GM23338 (cell line): ENCODE measurements at regions not wholly inside any gene's neighbourhood (a gene's known extent, or its start where the extent isn't known, plus 50 kb on each side); places are given as distances from the start of the nearest gene placed in this dataset.

Experiments used
- ATAC-seq: fragments of 200-7000 bp; cut with Tn5 transposase; 3 replicates; pipeline ENCODE4 v1.9.1; 2020
- DNase-seq: peaks from one replicate; pipeline ENCODE4 v3.0.0-alpha.2; 2015; ENCODE audit warnings: low spot score
- H2AFZ ChIP-seq: fragments of 200-600 bp; sonication (generic); 2 replicates; pipeline ENCODE4 v1.8.0; 2016; ENCODE audit warnings: antibody characterized with exemption, mild to moderate bottlenecking, moderate library complexity
- H3F3A ChIP-seq: fragments of 200-600 bp; sonication (generic); replicated peaks from 2 replicates; pipeline ENCODE4 v1.8.0; 2017; ENCODE audit warnings: antibody characterized with exemption, mixed run types, low read depth
- H3K27ac ChIP-seq: fragments of 200-600 bp; sonication (generic); 2 replicates; pipeline ENCODE4 v1.6.1; 2016; ENCODE audit warnings: low read depth
- H3K27me3 ChIP-seq: fragments of 200-600 bp; sonication (generic); 2 replicates; pipeline ENCODE4 v1.8.0; 2016; ENCODE audit warnings: mild to moderate bottlenecking, mixed run types, moderate library complexity; ENCODE audit not compliant: insufficient read depth
- H3K36me3 ChIP-seq: fragments of 200-600 bp; sonication (generic); 2 replicates; pipeline ENCODE4 v1.8.0; 2016; ENCODE audit warnings: mild to moderate bottlenecking; ENCODE audit not compliant: insufficient read depth
- H3K4me1 ChIP-seq: fragments of 200-600 bp; sonication (generic); 2 replicates; pipeline ENCODE4 v1.8.0; 2016; ENCODE audit warnings: mild to moderate bottlenecking, moderate library complexity; ENCODE audit not compliant: insufficient read depth
- H3K4me2 ChIP-seq: fragments of 200-600 bp; sonication (generic); 2 replicates; pipeline ENCODE4 v1.7.1; 2017; ENCODE audit warnings: mixed run types
- H3K4me3 ChIP-seq: fragments of 200-600 bp; sonication (generic); 2 replicates; pipeline ENCODE4 v1.6.1; 2016; ENCODE audit warnings: mixed run types
- H3K79me2 ChIP-seq: fragments of 200-600 bp; sonication (generic); replicated peaks from 2 replicates; pipeline ENCODE4 v1.8.0; 2017; ENCODE audit warnings: mild to moderate bottlenecking; ENCODE audit not compliant: insufficient read depth
- H3K9me2 ChIP-seq: fragments of 200-600 bp; sonication (generic); 2 replicates; pipeline ENCODE4 v1.8.0; 2017; ENCODE audit not compliant: insufficient read depth
- H4K20me1 ChIP-seq: fragments of 200-600 bp; sonication (generic); replicated peaks from 2 replicates; pipeline ENCODE4 v1.8.0; 2017; ENCODE audit warnings: mild to moderate bottlenecking; ENCODE audit not compliant: insufficient read depth
- H3K27ac Mint-ChIP-seq: 2 replicates; pipeline ENCODE4 v1.8.0; 2020; ENCODE audit warnings: inconsistent platforms, mild to moderate bottlenecking, moderate library complexity, mixed read lengths
- H3K27me3 Mint-ChIP-seq: 3 replicates; pipeline ENCODE4 v1.8.0; 2022; ENCODE audit warnings: low read depth, mild to moderate bottlenecking, moderate library complexity, mixed read lengths, inconsistent platforms; ENCODE audit not compliant: insufficient read depth, poor library complexity
- H3K36me3 Mint-ChIP-seq: 3 replicates; pipeline ENCODE4 v1.8.0; 2021; ENCODE audit warnings: low read depth, mild to moderate bottlenecking, inconsistent platforms, moderate library complexity, mixed read lengths
- H3K4me1 Mint-ChIP-seq: 3 replicates; pipeline ENCODE4 v1.8.0; 2020; ENCODE audit warnings: mild to moderate bottlenecking, inconsistent platforms, mixed read lengths
- H3K4me3 Mint-ChIP-seq: 3 replicates; pipeline ENCODE4 v1.8.0; 2021; ENCODE audit warnings: moderate library complexity, mild to moderate bottlenecking, inconsistent platforms, mixed read lengths
- H3K9me3 Mint-ChIP-seq: 3 replicates; pipeline ENCODE4 v1.8.0; 2020; ENCODE audit warnings: moderate library complexity, mild to moderate bottlenecking, inconsistent platforms, mixed read lengths
- CREB1 ChIP-seq: fragments of 250-450 bp; sonication (Bioruptor Pico); IDR thresholded peaks from 2 replicates; pipeline ENCODE4 v1.5.0; 2020; ENCODE audit warnings: low read depth, mild to moderate bottlenecking, moderate library complexity
- EZH2 ChIP-seq: fragments of 200-600 bp; sonication (generic); IDR thresholded peaks from one replicate; pipeline ENCODE4 v1.8.0; 2017; ENCODE audit warnings: antibody characterized with exemption, mild to moderate bottlenecking, low read depth; ENCODE audit not compliant: unreplicated experiment
- JUNB ChIP-seq: IDR thresholded peaks from one replicate; pipeline ENCODE4 v1.6.1; 2016; ENCODE audit warnings: antibody characterized with exemption; ENCODE audit not compliant: unreplicated experiment
- NANOG ChIP-seq: IDR thresholded peaks from 2 replicates; pipeline ENCODE4 v1.6.1; 2016; ENCODE audit warnings: antibody characterized with exemption, borderline replicate concordance
- POLR2AphosphoS5 ChIP-seq: IDR thresholded peaks from 2 replicates; pipeline ENCODE4 v1.6.1; 2016; ENCODE audit warnings: antibody characterized with exemption, low read depth
- ZNF331 ChIP-seq: fragments of 250-450 bp; sonication (Bioruptor Pico); IDR thresholded peaks from 2 replicates; pipeline ENCODE4 v1.5.0; 2020; ENCODE audit warnings: low read depth, mild to moderate bottlenecking, moderate library complexity
- TF ChIP-seq, protein P1 (sequence below): IDR thresholded peaks from one replicate; pipeline ENCODE4 v1.6.1; 2018; ENCODE audit warnings: antibody characterized with exemption; ENCODE audit not compliant: unreplicated experiment
- TF ChIP-seq, protein P2 (sequence below): fragments of 250-450 bp; sonication (Bioruptor Pico); IDR thresholded peaks from 2 replicates; pipeline ENCODE4 v1.5.0; 2020; ENCODE audit warnings: mild to moderate bottlenecking, moderate library complexity
- TF ChIP-seq, protein P3 (sequence below): IDR thresholded peaks from 2 replicates; pipeline ENCODE4 v1.6.1; 2016; ENCODE audit warnings: antibody characterized with exemption

DNA sequence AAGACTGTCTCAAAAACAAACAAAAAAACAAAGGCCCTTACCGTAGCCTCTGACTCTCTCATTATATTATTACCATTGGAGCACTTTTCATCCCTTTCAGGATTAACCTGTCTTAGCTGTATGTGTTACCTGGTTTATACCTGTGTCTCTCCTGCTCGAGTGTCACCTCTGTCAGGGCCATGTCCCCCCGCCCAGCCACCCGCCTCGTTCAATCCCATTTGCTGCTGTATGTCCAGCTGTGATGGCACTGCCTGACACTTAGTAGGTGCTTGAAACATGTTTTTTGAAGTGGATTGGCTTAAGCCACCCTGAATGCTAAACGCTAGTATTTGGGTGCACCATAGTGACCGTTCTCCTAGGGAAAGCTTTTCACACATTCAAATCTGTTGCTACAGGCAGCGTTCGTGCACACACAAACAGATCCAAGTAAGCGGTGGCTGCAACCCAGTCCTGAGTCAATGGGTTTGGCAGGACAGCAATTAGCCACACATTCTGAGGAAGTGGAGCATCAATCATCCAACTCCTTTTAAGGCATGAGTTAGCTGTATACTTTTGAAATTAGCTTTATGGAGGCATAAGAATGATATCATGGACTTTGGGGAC lies 98.9 kb upstream of the ZNF217 start:
- no peak overlapping the region for H3K27ac Mint-ChIP-seq
- H3K27me3 Mint-ChIP-seq: no peaks in the 10 kb centered on the region
- Histone ChIP-seq H3F3A (no peaks in the 10 kb centered on the region), H4K20me1 (no peaks in the 10 kb centered on the region), H3K27me3 (no peaks in the 10 kb centered on the region), H3K4me3 (no peak overlapping the region), H3K36me3 (no peaks in the 10 kb centered on the region), H3K9me2 (no peaks in the 10 kb centered on the region), H3K4me2 (no peak overlapping the region), H3K79me2 (no peaks in the 10 kb centered on the region), H3K27ac (no peak overlapping the region), H3K4me1 (no peaks in the 10 kb centered on the region), H2AFZ (peak overlapping the region; percentile 63; the same call in 1 of the 2 replicates)
- H3K4me1 Mint-ChIP-seq: no peaks in the 10 kb centered on the region
- no peak overlapping the region for H3K4me3 Mint-ChIP-seq
- TF ChIP-seq, protein P1, sequence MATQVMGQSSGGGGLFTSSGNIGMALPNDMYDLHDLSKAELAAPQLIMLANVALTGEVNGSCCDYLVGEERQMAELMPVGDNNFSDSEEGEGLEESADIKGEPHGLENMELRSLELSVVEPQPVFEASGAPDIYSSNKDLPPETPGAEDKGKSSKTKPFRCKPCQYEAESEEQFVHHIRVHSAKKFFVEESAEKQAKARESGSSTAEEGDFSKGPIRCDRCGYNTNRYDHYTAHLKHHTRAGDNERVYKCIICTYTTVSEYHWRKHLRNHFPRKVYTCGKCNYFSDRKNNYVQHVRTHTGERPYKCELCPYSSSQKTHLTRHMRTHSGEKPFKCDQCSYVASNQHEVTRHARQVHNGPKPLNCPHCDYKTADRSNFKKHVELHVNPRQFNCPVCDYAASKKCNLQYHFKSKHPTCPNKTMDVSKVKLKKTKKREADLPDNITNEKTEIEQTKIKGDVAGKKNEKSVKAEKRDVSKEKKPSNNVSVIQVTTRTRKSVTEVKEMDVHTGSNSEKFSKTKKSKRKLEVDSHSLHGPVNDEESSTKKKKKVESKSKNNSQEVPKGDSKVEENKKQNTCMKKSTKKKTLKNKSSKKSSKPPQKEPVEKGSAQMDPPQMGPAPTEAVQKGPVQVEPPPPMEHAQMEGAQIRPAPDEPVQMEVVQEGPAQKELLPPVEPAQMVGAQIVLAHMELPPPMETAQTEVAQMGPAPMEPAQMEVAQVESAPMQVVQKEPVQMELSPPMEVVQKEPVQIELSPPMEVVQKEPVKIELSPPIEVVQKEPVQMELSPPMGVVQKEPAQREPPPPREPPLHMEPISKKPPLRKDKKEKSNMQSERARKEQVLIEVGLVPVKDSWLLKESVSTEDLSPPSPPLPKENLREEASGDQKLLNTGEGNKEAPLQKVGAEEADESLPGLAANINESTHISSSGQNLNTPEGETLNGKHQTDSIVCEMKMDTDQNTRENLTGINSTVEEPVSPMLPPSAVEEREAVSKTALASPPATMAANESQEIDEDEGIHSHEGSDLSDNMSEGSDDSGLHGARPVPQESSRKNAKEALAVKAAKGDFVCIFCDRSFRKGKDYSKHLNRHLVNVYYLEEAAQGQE: no peak
- TF ChIP-seq EZH2 (no peak), ZNF331 (CRISPR knock-in tag) (no peak), POLR2AphosphoS5 (no peak), NANOG (no peak), CREB1 (no peak), JUNB (no peak)
- TF ChIP-seq, protein P2, sequence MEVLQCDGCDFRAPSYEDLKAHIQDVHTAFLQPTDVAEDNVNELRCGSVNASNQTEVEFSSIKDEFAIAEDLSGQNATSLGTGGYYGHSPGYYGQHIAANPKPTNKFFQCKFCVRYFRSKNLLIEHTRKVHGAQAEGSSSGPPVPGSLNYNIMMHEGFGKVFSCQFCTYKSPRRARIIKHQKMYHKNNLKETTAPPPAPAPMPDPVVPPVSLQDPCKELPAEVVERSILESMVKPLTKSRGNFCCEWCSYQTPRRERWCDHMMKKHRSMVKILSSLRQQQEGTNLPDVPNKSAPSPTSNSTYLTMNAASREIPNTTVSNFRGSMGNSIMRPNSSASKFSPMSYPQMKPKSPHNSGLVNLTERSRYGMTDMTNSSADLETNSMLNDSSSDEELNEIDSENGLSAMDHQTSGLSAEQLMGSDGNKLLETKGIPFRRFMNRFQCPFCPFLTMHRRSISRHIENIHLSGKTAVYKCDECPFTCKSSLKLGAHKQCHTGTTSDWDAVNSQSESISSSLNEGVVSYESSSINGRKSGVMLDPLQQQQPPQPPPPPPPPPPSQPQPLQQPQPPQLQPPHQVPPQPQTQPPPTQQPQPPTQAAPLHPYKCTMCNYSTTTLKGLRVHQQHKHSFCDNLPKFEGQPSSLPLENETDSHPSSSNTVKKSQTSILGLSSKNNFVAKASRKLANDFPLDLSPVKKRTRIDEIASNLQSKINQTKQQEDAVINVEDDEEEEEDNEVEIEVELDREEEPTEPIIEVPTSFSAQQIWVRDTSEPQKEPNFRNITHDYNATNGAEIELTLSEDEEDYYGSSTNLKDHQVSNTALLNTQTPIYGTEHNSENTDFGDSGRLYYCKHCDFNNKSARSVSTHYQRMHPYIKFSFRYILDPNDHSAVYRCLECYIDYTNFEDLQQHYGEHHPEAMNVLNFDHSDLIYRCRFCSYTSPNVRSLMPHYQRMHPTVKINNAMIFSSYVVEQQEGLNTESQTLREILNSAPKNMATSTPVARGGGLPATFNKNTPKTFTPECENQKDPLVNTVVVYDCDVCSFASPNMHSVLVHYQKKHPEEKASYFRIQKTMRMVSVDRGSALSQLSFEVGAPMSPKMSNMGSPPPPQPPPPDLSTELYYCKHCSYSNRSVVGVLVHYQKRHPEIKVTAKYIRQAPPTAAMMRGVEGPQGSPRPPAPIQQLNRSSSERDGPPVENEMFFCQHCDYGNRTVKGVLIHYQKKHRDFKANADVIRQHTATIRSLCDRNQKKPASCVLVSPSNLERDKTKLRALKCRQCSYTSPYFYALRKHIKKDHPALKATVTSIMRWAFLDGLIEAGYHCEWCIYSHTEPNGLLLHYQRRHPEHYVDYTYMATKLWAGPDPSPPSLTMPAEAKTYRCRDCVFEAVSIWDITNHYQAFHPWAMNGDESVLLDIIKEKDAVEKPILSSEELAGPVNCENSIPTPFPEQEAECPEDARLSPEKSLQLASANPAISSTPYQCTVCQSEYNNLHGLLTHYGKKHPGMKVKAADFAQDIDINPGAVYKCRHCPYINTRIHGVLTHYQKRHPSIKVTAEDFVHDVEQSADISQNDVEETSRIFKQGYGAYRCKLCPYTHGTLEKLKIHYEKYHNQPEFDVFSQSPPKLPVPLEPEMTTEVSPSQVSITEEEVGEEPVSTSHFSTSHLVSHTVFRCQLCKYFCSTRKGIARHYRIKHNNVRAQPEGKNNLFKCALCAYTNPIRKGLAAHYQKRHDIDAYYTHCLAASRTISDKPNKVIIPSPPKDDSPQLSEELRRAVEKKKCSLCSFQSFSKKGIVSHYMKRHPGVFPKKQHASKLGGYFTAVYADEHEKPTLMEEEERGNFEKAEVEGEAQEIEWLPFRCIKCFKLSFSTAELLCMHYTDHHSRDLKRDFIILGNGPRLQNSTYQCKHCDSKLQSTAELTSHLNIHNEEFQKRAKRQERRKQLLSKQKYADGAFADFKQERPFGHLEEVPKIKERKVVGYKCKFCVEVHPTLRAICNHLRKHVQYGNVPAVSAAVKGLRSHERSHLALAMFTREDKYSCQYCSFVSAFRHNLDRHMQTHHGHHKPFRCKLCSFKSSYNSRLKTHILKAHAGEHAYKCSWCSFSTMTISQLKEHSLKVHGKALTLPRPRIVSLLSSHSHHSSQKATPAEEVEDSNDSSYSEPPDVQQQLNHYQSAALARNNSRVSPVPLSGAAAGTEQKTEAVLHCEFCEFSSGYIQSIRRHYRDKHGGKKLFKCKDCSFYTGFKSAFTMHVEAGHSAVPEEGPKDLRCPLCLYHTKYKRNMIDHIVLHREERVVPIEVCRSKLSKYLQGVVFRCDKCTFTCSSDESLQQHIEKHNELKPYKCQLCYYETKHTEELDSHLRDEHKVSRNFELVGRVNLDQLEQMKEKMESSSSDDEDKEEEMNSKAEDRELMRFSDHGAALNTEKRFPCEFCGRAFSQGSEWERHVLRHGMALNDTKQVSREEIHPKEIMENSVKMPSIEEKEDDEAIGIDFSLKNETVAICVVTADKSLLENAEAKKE (CRISPR knock-in tag): no peak
- TF ChIP-seq, protein P3, sequence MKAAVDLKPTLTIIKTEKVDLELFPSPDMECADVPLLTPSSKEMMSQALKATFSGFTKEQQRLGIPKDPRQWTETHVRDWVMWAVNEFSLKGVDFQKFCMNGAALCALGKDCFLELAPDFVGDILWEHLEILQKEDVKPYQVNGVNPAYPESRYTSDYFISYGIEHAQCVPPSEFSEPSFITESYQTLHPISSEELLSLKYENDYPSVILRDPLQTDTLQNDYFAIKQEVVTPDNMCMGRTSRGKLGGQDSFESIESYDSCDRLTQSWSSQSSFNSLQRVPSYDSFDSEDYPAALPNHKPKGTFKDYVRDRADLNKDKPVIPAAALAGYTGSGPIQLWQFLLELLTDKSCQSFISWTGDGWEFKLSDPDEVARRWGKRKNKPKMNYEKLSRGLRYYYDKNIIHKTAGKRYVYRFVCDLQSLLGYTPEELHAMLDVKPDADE: no peak
- no peaks in the 10 kb centered on the region for H3K9me3 Mint-ChIP-seq
- ATAC-seq: no peak
- no peak for DNase-seq
- H3K36me3 Mint-ChIP-seq: no peaks in the 10 kb centered on the region
